Keratinocyte (primary cell): ENCODE measurements at regions not wholly inside any gene's neighbourhood (a gene's known extent, or its start where the extent isn't known, plus 50 kb on each side); places are given as distances from the start of the nearest gene placed in this dataset.

ENCODE experiments used
- DNase-seq: peaks from one replicate; pipeline ENCODE4 v3.0.0-alpha.2; 2011; ENCODE audit warnings: low read depth, missing footprints, low spot score
- FAIRE-seq: peaks from 2 replicates; lab custom pipeline; 2011; peaks lifted over from hg19 to GRCh38; lab: Jason Lieb, UNC
- H2AFZ ChIP-seq: 2 replicates; pipeline ENCODE4 v1.6.0; 2012; ENCODE audit warnings: low read length, control low read depth, inconsistent platforms; ENCODE audit not compliant: control insufficient read depth
- H3K27ac ChIP-seq: 2 replicates; pipeline ENCODE4 v1.5.1; 2011; ENCODE audit warnings: low read length; ENCODE audit not compliant: control insufficient read depth, insufficient read depth
- H3K27me3 ChIP-seq: 3 replicates; pipeline ENCODE4 v1.6.0; 2011; ENCODE audit warnings: low read length; ENCODE audit not compliant: control insufficient read depth, insufficient read depth; ENCODE audit errors: extremely low read depth
- H3K36me3 ChIP-seq, 2 experiments: 2 replicates in 1 of 2; 3 replicates in 1 of 2; pipeline ENCODE4 v1.5.1; 2011; ENCODE audit warnings: low read length in 2 of 2, mild to moderate bottlenecking in 1 of 2; ENCODE audit not compliant: control insufficient read depth in 2 of 2, insufficient read depth in 2 of 2; ENCODE audit errors: extremely low read depth in 1 of 2
- H3K4me1 ChIP-seq: 3 replicates; pipeline ENCODE4 v1.5.1; 2011; ENCODE audit warnings: low read length; ENCODE audit not compliant: control insufficient read depth, insufficient read depth; ENCODE audit errors: extremely low read depth
- H3K4me2 ChIP-seq: 3 replicates; pipeline ENCODE4 v1.6.0; 2011; ENCODE audit warnings: low read depth, low read length; ENCODE audit not compliant: control insufficient read depth, insufficient read depth; ENCODE audit errors: extremely low read depth
- H3K4me3 ChIP-seq, 3 experiments: fragments of 200-600 bp in 1 of 3; sonication (generic) in 1 of 3; 2 replicates in 2 of 3; 3 replicates in 1 of 3; pipeline ENCODE4 v1.5.1; 2011 to 2016; ENCODE audit warnings: low read length in 3 of 3, mild to moderate bottlenecking in 3 of 3, control low read depth in 2 of 3, inconsistent platforms in 1 of 3, low read depth in 1 of 3, mixed read lengths in 1 of 3, mixed run types in 1 of 3, moderate library complexity in 1 of 3; ENCODE audit not compliant: control insufficient read depth in 2 of 3, insufficient read depth in 2 of 3; ENCODE audit errors: extremely low read depth in 1 of 3
- H3K79me2 ChIP-seq: 2 replicates; pipeline ENCODE4 v1.6.0; 2012; ENCODE audit warnings: low read length; ENCODE audit not compliant: control insufficient read depth, insufficient read depth
- H3K9ac ChIP-seq: 3 replicates; pipeline ENCODE4 v1.6.0; 2011; ENCODE audit warnings: low read length; ENCODE audit not compliant: control insufficient read depth, insufficient read depth; ENCODE audit errors: extremely low read depth
- H3K9me1 ChIP-seq: 3 replicates; pipeline ENCODE4 v1.6.0; 2011; ENCODE audit warnings: low read length; ENCODE audit not compliant: control insufficient read depth, insufficient read depth; ENCODE audit errors: extremely low read depth
- H3K9me3 ChIP-seq: 2 replicates; pipeline ENCODE4 v1.5.1; 2012; ENCODE audit warnings: low read depth, low read length; ENCODE audit not compliant: control insufficient read depth
- H4K20me1 ChIP-seq: 3 replicates; pipeline ENCODE4 v1.6.0; 2011; ENCODE audit warnings: low read length; ENCODE audit not compliant: control insufficient read depth, insufficient read depth; ENCODE audit errors: extremely low read depth
- EZH2 ChIP-seq: IDR thresholded peaks from one replicate; pipeline ENCODE4 v1.6.1; 2012; ENCODE audit warnings: inconsistent platforms, mild to moderate bottlenecking, low read length, moderate library complexity
- dilution Hi-C: fragments of 300-500 bp; cut with MboI; formaldehyde crosslinking; loops from one replicate; pipeline ENCODE4 v1.7.0; 2020; ENCODE audit warnings: low sequenced_read_pairs; ENCODE audit not compliant: extremely low pct_ligation_motif_present
- TF ChIP-seq, protein P1 (sequence below), 3 experiments: IDR thresholded peaks in 1 of 3; conservative IDR thresholded peaks in 1 of 3; optimal IDR thresholded peaks in 1 of 3; 2 replicates in 2 of 3; 3 replicates in 1 of 3; pipeline versions ENCODE3 to v1.5.1; 2011; ENCODE audit warnings: low read length in 3 of 3, mild to moderate bottlenecking in 3 of 3, moderate library complexity in 2 of 3, control low read depth in 1 of 3, inconsistent platforms in 1 of 3; ENCODE audit not compliant: insufficient read depth in 2 of 3; ENCODE audit errors: extremely low read depth in 1 of 3

DNA sequence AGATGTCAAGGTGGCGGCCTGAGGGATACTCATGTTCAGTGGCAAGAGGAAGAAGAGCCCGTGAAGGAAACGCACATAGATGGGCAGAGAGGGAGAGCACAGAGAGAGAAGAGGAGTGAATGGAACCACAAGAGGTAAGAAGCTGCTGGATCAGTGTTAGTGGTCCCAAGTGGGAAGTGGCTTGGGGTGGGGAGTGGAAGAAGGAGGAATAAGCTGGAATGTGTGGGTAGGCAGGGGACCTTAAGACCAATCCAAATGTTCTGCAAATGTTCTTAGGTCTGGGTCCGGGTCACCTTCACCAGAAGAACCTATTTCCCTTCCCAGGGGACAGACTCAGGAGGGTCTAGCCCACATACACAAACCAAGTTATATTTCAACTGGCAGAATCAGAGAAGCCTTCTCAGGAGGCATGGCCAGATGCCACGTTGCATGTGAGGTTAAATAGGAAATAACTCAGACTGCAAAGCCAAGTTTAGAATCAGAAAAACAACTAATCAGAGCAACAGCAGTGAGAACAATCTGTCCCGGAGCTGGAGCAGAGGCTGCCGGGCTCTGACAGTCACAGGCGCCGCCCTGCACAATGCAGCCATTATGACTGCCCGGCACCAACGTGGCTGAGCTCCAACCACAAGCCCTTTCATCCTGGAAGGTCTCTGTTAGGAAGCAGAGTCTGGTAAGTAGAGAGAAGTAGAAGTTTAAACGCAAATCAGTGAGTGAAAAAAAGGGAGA, 78.6 kb upstream of the ARMC3 start:
- dilution Hi-C loops, result no loop called here
- Histone ChIP-seq H3K9me1 (no peaks in the 10 kb centered on the region), H3K9me3 (no peaks in the 10 kb centered on the region), H3K79me2 (no peaks in the 10 kb centered on the region), H3K36me3 (no peaks in the 10 kb centered on the region), H3K27me3 (no peaks in the 10 kb centered on the region), H3K27ac (no peak overlapping the region), H3K4me3 (no peak overlapping the region), H3K9ac (no peak overlapping the region), H3K4me1 (no peaks in the 10 kb centered on the region), H3K4me2 (peak overlapping the region; percentile 25), H4K20me1 (no peaks in the 10 kb centered on the region), H2AFZ (peak overlapping the region; percentile 70)
- TF ChIP-seq EZH2, result no peak
- TF ChIP-seq, protein P1, sequence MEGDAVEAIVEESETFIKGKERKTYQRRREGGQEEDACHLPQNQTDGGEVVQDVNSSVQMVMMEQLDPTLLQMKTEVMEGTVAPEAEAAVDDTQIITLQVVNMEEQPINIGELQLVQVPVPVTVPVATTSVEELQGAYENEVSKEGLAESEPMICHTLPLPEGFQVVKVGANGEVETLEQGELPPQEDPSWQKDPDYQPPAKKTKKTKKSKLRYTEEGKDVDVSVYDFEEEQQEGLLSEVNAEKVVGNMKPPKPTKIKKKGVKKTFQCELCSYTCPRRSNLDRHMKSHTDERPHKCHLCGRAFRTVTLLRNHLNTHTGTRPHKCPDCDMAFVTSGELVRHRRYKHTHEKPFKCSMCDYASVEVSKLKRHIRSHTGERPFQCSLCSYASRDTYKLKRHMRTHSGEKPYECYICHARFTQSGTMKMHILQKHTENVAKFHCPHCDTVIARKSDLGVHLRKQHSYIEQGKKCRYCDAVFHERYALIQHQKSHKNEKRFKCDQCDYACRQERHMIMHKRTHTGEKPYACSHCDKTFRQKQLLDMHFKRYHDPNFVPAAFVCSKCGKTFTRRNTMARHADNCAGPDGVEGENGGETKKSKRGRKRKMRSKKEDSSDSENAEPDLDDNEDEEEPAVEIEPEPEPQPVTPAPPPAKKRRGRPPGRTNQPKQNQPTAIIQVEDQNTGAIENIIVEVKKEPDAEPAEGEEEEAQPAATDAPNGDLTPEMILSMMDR (optimal IDR thresholded peaks at IDR 0.05 in 1 of 3, IDR thresholded peaks at IDR 0.05 in 1 of 3, conservative IDR thresholded peaks at IDR 0.05 in 1 of 3; ENCODE audit: extremely low read depth in 1 of 3, insufficient read depth in 2 of 3, low read length in 3 of 3), result no peak
- no peak for DNase-seq
- no peak for FAIRE-seq

DNA sequence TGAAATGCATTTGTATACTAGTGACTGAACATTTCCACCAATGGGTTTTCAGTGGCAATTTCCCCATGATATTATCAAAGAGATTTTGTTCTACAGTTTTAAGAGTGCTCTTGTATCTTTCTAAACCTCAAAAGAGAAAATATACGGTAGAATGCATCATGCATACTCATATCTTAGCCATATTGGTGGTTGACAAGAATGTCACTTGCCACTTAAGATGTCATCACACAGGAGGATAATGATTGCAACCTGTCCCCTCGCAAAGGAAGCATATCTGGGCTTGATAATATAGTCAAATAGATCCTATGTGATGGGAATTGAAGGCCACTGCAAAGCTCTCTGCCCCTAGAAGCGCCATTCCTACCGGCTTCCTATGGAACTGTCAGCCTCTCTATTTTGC, 79.3 kb upstream of the ARMC3 start:
- Histone ChIP-seq H3K36me3 (no peaks in the 10 kb centered on the region), H3K27ac (no peak overlapping the region), H3K9ac (no peak overlapping the region), H3K27me3 (no peaks in the 10 kb centered on the region), H3K4me1 (no peaks in the 10 kb centered on the region), H3K9me3 (no peaks in the 10 kb centered on the region), H3K9me1 (no peaks in the 10 kb centered on the region), H4K20me1 (no peaks in the 10 kb centered on the region), H3K79me2 (no peaks in the 10 kb centered on the region), H3K4me2 (no peak overlapping the region), H3K4me3 (no peak overlapping the region), H2AFZ (no peak overlapping the region)
- TF ChIP-seq EZH2, result no peak
- TF ChIP-seq, protein P1 (optimal IDR thresholded peaks at IDR 0.05 in 1 of 3, IDR thresholded peaks at IDR 0.05 in 1 of 3, conservative IDR thresholded peaks at IDR 0.05 in 1 of 3; ENCODE audit: extremely low read depth in 1 of 3, insufficient read depth in 2 of 3, low read length in 3 of 3), result no peak
- FAIRE-seq, result no peak
- dilution Hi-C loops, result no loop called here
- no peak for DNase-seq
